Mucosa of stomach (tissue), 1 donor: ENCODE measurements at regions not wholly inside any gene's neighbourhood (a gene's known extent, or its start where the extent isn't known, plus 50 kb on each side); places are given as distances from the start of the nearest gene placed in this dataset.
"Not testable (repeated sequence)": the region's sequence is repeated elsewhere in the genome, so short reads cannot be mapped to it uniquely, and the experiment has no call there.

Experiments
- H3K27me3 ChIP-seq: one replicate; pipeline ENCODE4 v1.7.0; 2013; ENCODE audit warnings: mild to moderate bottlenecking, low read length; ENCODE audit not compliant: control insufficient read depth, insufficient read depth
- H3K36me3 ChIP-seq: one replicate; pipeline ENCODE4 v1.7.0; 2013; ENCODE audit warnings: low read length; ENCODE audit not compliant: control insufficient read depth, insufficient read depth
- H3K4me1 ChIP-seq: one replicate; pipeline ENCODE4 v1.7.0; 2013; ENCODE audit warnings: mild to moderate bottlenecking, low read length; ENCODE audit not compliant: control insufficient read depth, insufficient read depth
- H3K4me3 ChIP-seq: one replicate; pipeline ENCODE4 v1.7.0; 2013; ENCODE audit warnings: low read length
- H3K9ac ChIP-seq: one replicate; pipeline ENCODE4 v1.7.0; 2013; ENCODE audit warnings: mild to moderate bottlenecking, low read length, moderate library complexity
- H3K9me3 ChIP-seq: one replicate; pipeline ENCODE4 v1.7.0; 2013; ENCODE audit warnings: mild to moderate bottlenecking, low read length, moderate library complexity; ENCODE audit not compliant: control insufficient read depth
- donor health status: Pancreatic carcinoma.

GRCh38 chr1:172940174-172940855 is 110.4 kb downstream of the TNFSF18 start:
- no peaks in the 10 kb centered on the region for H3K9me3 ChIP-seq
- H3K27me3 ChIP-seq, result peaks cover 4% of the 10 kb centered on the region
- H3K36me3 ChIP-seq, result no peaks in the 10 kb centered on the region
- H3K4me3 ChIP-seq, result no peak overlapping the region
- H3K4me1 ChIP-seq, result no peaks in the 10 kb centered on the region
- no peak overlapping the region for H3K9ac ChIP-seq

GRCh38 chr1:172941471-172941870 is 109.3 kb downstream of the TNFSF18 start:
- Histone ChIP-seq H3K9ac (no peak overlapping the region), H3K4me3 (no peak overlapping the region), H3K27me3 (peaks cover 6% of the 10 kb centered on the region), H3K36me3 (no peaks in the 10 kb centered on the region), H3K4me1 (no peaks in the 10 kb centered on the region), H3K9me3 (no peaks in the 10 kb centered on the region)

- Histone ChIP-seq H3K4me3 (no peak overlapping the region), H3K27me3 (peaks cover 6% of the 10 kb centered on the region), H3K9ac (no peak overlapping the region), H3K9me3 (no peaks in the 10 kb centered on the region), H3K36me3 (no peaks in the 10 kb centered on the region), H3K4me1 (no peaks in the 10 kb centered on the region)
These were observed 108.8 kb downstream of the TNFSF18 start for GRCh38 chr1:172941945-172942344.

GRCh38 chr1:172943138-172943537 is 107.6 kb downstream of the TNFSF18 start:
- not testable (repeated sequence) for H3K9me3 ChIP-seq, H3K4me3 ChIP-seq, H3K4me1 ChIP-seq, H3K36me3 ChIP-seq, H3K27me3 ChIP-seq, H3K9ac ChIP-seq

GRCh38 chr1:172944931-172945330 is 105.8 kb downstream of the TNFSF18 start:
- H3K9ac ChIP-seq, result no peak overlapping the region
- H3K36me3 ChIP-seq, result no peaks in the 10 kb centered on the region
- H3K4me3 ChIP-seq, result no peak overlapping the region
- H3K9me3 ChIP-seq, result no peaks in the 10 kb centered on the region
- peaks cover 22% of the 10 kb centered on the region for H3K27me3 ChIP-seq
- no peaks in the 10 kb centered on the region for H3K4me1 ChIP-seq

- peaks cover 4% of the 10 kb centered on the region for H3K4me1 ChIP-seq
- H3K4me3 ChIP-seq, result no peak overlapping the region
- no peaks in the 10 kb centered on the region for H3K9me3 ChIP-seq
- H3K9ac ChIP-seq, result no peak overlapping the region
- H3K27me3 ChIP-seq, result peaks cover 42% of the 10 kb centered on the region
- no peaks in the 10 kb centered on the region for H3K36me3 ChIP-seq
These were observed 103.8 kb downstream of the TNFSF18 start for GRCh38 chr1:172946814-172947507.

GRCh38 chr1:172948457-172948856 is 102.3 kb downstream of the TNFSF18 start:
- Histone ChIP-seq H3K36me3 (no peaks in the 10 kb centered on the region), H3K9ac (no peak overlapping the region), H3K4me1 (peaks cover 4% of the 10 kb centered on the region), H3K27me3 (peaks cover 43% of the 10 kb centered on the region), H3K9me3 (no peaks in the 10 kb centered on the region), H3K4me3 (no peak overlapping the region)

GRCh38 chr1:172949096-172949495 is 101.6 kb downstream of the TNFSF18 start:
- H3K4me1 ChIP-seq, result peaks cover 4% of the 10 kb centered on the region
- H3K9me3 ChIP-seq, result no peaks in the 10 kb centered on the region
- no peak overlapping the region for H3K9ac ChIP-seq
- no peak overlapping the region for H3K4me3 ChIP-seq
- H3K36me3 ChIP-seq, result no peaks in the 10 kb centered on the region
- peaks cover 47% of the 10 kb centered on the region for H3K27me3 ChIP-seq

- H3K27me3 ChIP-seq, result peaks cover 53% of the 10 kb centered on the region
- H3K4me1 ChIP-seq, result peaks cover 4% of the 10 kb centered on the region
- H3K4me3 ChIP-seq, result no peak overlapping the region
- H3K9me3 ChIP-seq, result no peaks in the 10 kb centered on the region
- H3K36me3 ChIP-seq, result no peaks in the 10 kb centered on the region
- no peak overlapping the region for H3K9ac ChIP-seq
These were observed 100.2 kb downstream of the TNFSF18 start for GRCh38 chr1:172950528-172950927.

GRCh38 chr1:172951730-172952365 is 98.9 kb downstream of the TNFSF18 start:
- Histone ChIP-seq H3K9ac (no peak overlapping the region), H3K9me3 (no peaks in the 10 kb centered on the region), H3K4me3 (no peak overlapping the region), H3K4me1 (peaks cover 4% of the 10 kb centered on the region), H3K36me3 (no peaks in the 10 kb centered on the region), H3K27me3 (peaks cover 61% of the 10 kb centered on the region)

GRCh38 chr1:172952516-172952915 is 98.2 kb downstream of the TNFSF18 start:
- Histone ChIP-seq H3K4me3 (no peak overlapping the region), H3K4me1 (peaks cover 4% of the 10 kb centered on the region), H3K9me3 (no peaks in the 10 kb centered on the region), H3K27me3 (peaks cover 65% of the 10 kb centered on the region), H3K36me3 (no peaks in the 10 kb centered on the region), H3K9ac (no peak overlapping the region)

- H3K36me3 ChIP-seq, result no peaks in the 10 kb centered on the region
- H3K4me3 ChIP-seq, result no peak overlapping the region
- no peaks in the 10 kb centered on the region for H3K9me3 ChIP-seq
- no peak overlapping the region for H3K9ac ChIP-seq
- peaks cover 58% of the 10 kb centered on the region for H3K27me3 ChIP-seq
- H3K4me1 ChIP-seq, result peaks cover 4% of the 10 kb centered on the region
These were observed 96.1 kb downstream of the TNFSF18 start for GRCh38 chr1:172954476-172955150.
